OCI-LY3 (cell line): ENCODE measurements at regions not wholly inside any gene's neighbourhood (a gene's known extent, or its start where the extent isn't known, plus 50 kb on each side); places are given as distances from the start of the nearest gene placed in this dataset.
"Not testable (repeated sequence)": the region's sequence is repeated elsewhere in the genome, so short reads cannot be mapped to it uniquely, and the experiment has no call there.

Experiments used
- CTCF ChIP-seq: fragments of 200-600, 300-600 bp; sonication (generic); IDR thresholded peaks from 2 replicates; pipeline ENCODE4 v1.5.1; 2014; ENCODE audit warnings: antibody characterized with exemption, low read length, low read depth
- EZH2phosphoT487 ChIP-seq: fragments of 200-600 bp; shearing (Covaris generic); IDR thresholded peaks from 2 replicates; pipeline ENCODE4 v1.6.1; 2018; ENCODE audit warnings: antibody characterized with exemption, mixed run types, low read depth

- not testable (repeated sequence) for TF ChIP-seq CTCF, EZH2phosphoT487
These were observed 56.8 kb upstream of the SRSF6 start for GRCh38 chr20:43400882-43401281.
